ENCODE measurements at regions not wholly inside any gene's neighbourhood (a gene's known extent, or its start where the extent isn't known, plus 50 kb on each side); places are given as distances from the start of the nearest gene placed in this dataset.

GRCh38 chr3:13746385-13746784 is 133.5 kb downstream of the WNT7A start:
- no peak for TF ChIP-seq CTCF (IDR thresholded peaks at IDR 0.05)
- TF ChIP-seq POLR2A (IDR thresholded peaks at IDR 0.05), result no peak
